ENCODE measurements at regions not wholly inside any gene's neighbourhood (a gene's known extent, or its start where the extent isn't known, plus 50 kb on each side); places are given as distances from the start of the nearest gene placed in this dataset.
A peak's percentile ranks its signal among the peaks of the same experiment; 100 is the strongest.

GRCh38 chr2:8515864-8516533, 165.9 kb upstream of the ID2 start:
- no TSS peak for BruUV-seq (replicated peaks)
- FAIRE-seq, result no peak
- ChIA-PET POLR2A (no interaction called here), CTCF (ENCODE audit: low intra/inter-chr PET ratio) (interaction anchor here (0.6 kb wide), 1 partner anchor 170 kb away, joined by 4 read pairs; no protein-coding TSS in a partner anchor)
- H3K4me3 ChIP-seq, result no peak overlapping the region
- H3K4me2 ChIP-seq (ENCODE audit: insufficient read depth, low read length), result no peak overlapping the region
- DNase-seq (ENCODE audit: extremely low read depth in 1 of 4, low spot score in 3 of 4), result no peak
- H2AFZ ChIP-seq (ENCODE audit: low read depth, low read length), result no peak overlapping the region
- no peak overlapping the region for H3K9ac ChIP-seq (ENCODE audit: insufficient read depth in 1 of 2, low read depth in 2 of 2, low read length in 2 of 2)
- H3K9me1 ChIP-seq (ENCODE audit: control insufficient read depth, insufficient read depth, low read length), result no peaks in the 10 kb centered on the region
- H3K27me3 ChIP-seq (ENCODE audit: control insufficient read depth in 2 of 2, insufficient read depth in 2 of 2, low read length in 2 of 2), result peaks cover 17 to 62% of the 10 kb centered on the region in 2 experiments; a peak in 4 of 5 replicates
- H4K20me1 ChIP-seq (replicated peaks; ENCODE audit: control insufficient read depth, insufficient read depth, low read length), result no peaks in the 10 kb centered on the region
- H3K9me3 ChIP-seq (replicated peaks; ENCODE audit: control insufficient read depth, insufficient read depth, low read depth, low read length), result no peaks in the 10 kb centered on the region
- peaks cover 0 to 2% of the 10 kb centered on the region in 2 experiments; a peak in 3 of 5 replicates for H3K4me1 ChIP-seq (replicated peaks in 1 of 2; ENCODE audit: control insufficient read depth in 2 of 2, insufficient read depth in 2 of 2, low read length in 2 of 2)
- ATAC-seq, result peak; percentile 60
- intact Hi-C loops (cut with micrococcal nuclease), result loop anchor here (10.0 kb wide), 1 partner anchor 599 kb away; no protein-coding TSS in a partner anchor
- H3K79me2 ChIP-seq (ENCODE audit: control insufficient read depth, insufficient read depth, low read length), result no peaks in the 10 kb centered on the region
- no peak for TF ChIP-seq EGR1 (conservative IDR thresholded peaks at IDR 0.05)
- TF ChIP-seq ZNF24 (IDR thresholded peaks at IDR 0.05), result no peak
- no peak for TF ChIP-seq BRCA1 (IDR thresholded peaks at IDR 0.05)
- no peak for TF ChIP-seq BRCA1 (CRISPR knock-in tag; IDR thresholded peaks at IDR 0.05)
- no peak for TF ChIP-seq ZNF224 (CRISPR knock-in tag; IDR thresholded peaks at IDR 0.05)
- TF ChIP-seq ZNF263 (CRISPR knock-in tag; IDR thresholded peaks at IDR 0.05; ENCODE audit: borderline replicate concordance), result peak; percentile 93
- TF ChIP-seq RAD21 (CRISPR knock-in tag; conservative IDR thresholded peaks at IDR 0.05 in 1 of 2, IDR thresholded peaks at IDR 0.05 in 1 of 2), result 0 out of 4 replicates have a peak, but pooled peaks of 1 of the 2 experiments have one; percentile 15
- TF ChIP-seq COPS2 (conservative IDR thresholded peaks at IDR 0.05), result no peak
- 6% methylated on average over 5 of the region's 5 CpGs for WGBS (ENCODE audit: insufficient coverage, low coverage, missing lambda C conversion rate)
- in situ Hi-C loops (cut with MboI), result no loop called here
- H3K36me3 ChIP-seq (ENCODE audit: control insufficient read depth, insufficient read depth, low read length), result no peaks in the 10 kb centered on the region
- H3K27ac ChIP-seq (ENCODE audit: extremely low read depth, low read depth, low read length), result no peak overlapping the region

All from K562 (cell line).